CD4-positive, CD25-positive, alpha-beta regulatory T cell (primary cell): ENCODE measurements at regions not wholly inside any gene's neighbourhood (a gene's known extent, or its start where the extent isn't known, plus 50 kb on each side); places are given as distances from the start of the nearest gene placed in this dataset.
"Not testable (repeated sequence)": the region's sequence is repeated elsewhere in the genome, so short reads cannot be mapped to it uniquely, and the experiment has no call there.

Experiments used
- ATAC-seq, 2 donors: fragments of 150-1000 bp; cut with Tn5 transposase; one replicate each; pipeline ENCODE4 v1.10.0; 2021; ENCODE audit warnings: low read depth in 2 of 2, moderate number of reproducible peaks in 2 of 2, moderate library complexity in 1 of 2
- DNase-seq, 3 donors: peaks; one replicate each; pipeline versions ENCODE4 v3.0.0 to v3.0.0-alpha.2; 2012 to 2022; ENCODE audit warnings: mixed read lengths in 1 of 3
- H3K27ac ChIP-seq: one replicate; pipeline ENCODE4 v1.7.0; 2013; ENCODE audit warnings: mild to moderate bottlenecking, low read length; ENCODE audit not compliant: insufficient read depth, poor library complexity, severe bottlenecking
- H3K27me3 ChIP-seq: one replicate; pipeline ENCODE4 v1.7.0; 2013; ENCODE audit warnings: low read length; ENCODE audit not compliant: control insufficient read depth, insufficient read depth
- H3K36me3 ChIP-seq: one replicate; pipeline ENCODE4 v1.7.0; 2013; ENCODE audit warnings: mild to moderate bottlenecking, low read length, moderate library complexity; ENCODE audit not compliant: control insufficient read depth, insufficient read depth
- H3K4me1 ChIP-seq: 2 replicates; pipeline ENCODE4 v1.7.0; 2013; ENCODE audit warnings: mild to moderate bottlenecking, low read length; ENCODE audit not compliant: insufficient read depth, control insufficient read depth, poor library complexity, severe bottlenecking
- H3K4me3 ChIP-seq: one replicate; pipeline ENCODE4 v1.7.0; 2013; ENCODE audit warnings: low read depth, mild to moderate bottlenecking, low read length, moderate library complexity
- H3K9me3 ChIP-seq, 2 experiments: 1 replicate in 1 of 2; 2 replicates in 1 of 2; pipeline ENCODE4 v1.7.0; 2013; ENCODE audit warnings: low read length in 2 of 2, mild to moderate bottlenecking in 1 of 2, moderate library complexity in 1 of 2; ENCODE audit not compliant: control insufficient read depth in 2 of 2
- H3K27ac Mint-ChIP-seq, 3 donors: one replicate each; pipeline ENCODE4 v1.8.0; 2020 to 2022; ENCODE audit warnings: mild to moderate bottlenecking in 3 of 3, mixed read lengths in 3 of 3, moderate library complexity in 2 of 3
- H3K27me3 Mint-ChIP-seq: one replicate; pipeline ENCODE4 v1.8.0; 2022; ENCODE audit warnings: mild to moderate bottlenecking, mixed read lengths
- H3K36me3 Mint-ChIP-seq: one replicate; pipeline ENCODE4 v1.8.0; 2020; ENCODE audit warnings: mixed read lengths
- H3K4me1 Mint-ChIP-seq, 4 donors: one replicate each; pipeline ENCODE4 v1.8.0; 2020 to 2022; ENCODE audit warnings: mixed read lengths in 4 of 4, mild to moderate bottlenecking in 1 of 4
- H3K4me3 Mint-ChIP-seq, 4 donors: one replicate each; pipeline ENCODE4 v1.8.0; 2020 to 2022; ENCODE audit warnings: mild to moderate bottlenecking in 4 of 4, mixed read lengths in 4 of 4, moderate library complexity in 3 of 4
- H3K9me3 Mint-ChIP-seq, 7 donors: one replicate each; pipeline ENCODE4 v1.8.0; 2020 to 2022; ENCODE audit warnings: mixed read lengths in 7 of 7, mild to moderate bottlenecking in 3 of 7, moderate library complexity in 2 of 7

DNA sequence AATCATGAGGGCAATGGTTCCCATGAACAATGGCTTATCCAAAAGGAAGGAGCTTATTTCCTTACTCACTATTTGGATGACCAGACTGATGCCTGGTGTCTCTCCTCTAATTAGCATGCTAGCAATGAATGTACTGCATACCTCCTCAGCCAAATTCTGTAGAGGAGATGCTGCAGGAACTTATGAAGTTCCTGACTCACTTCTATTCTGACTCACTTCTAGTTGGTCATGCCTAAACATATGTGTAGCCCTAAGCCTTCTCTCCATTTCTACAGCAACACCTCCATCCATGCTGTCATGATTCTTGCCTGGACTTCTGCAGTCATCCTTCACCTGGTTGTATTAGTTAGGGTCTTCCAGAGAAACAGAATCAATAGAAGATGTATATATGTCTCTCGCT lies 59.9 kb upstream of the MRPS9 start:
- Mint-ChIP-seq H3K4me3 (no peak overlapping the region), H3K27ac (no peak overlapping the region), H3K4me1 (peaks cover 0 to 11% (median 5%) of the 10 kb centered on the region in 4 donors), H3K27me3 (no peaks in the 10 kb centered on the region), H3K36me3 (no peaks in the 10 kb centered on the region), H3K9me3 (peaks cover 0 to 4% (median 0%) of the 10 kb centered on the region in 7 donors)
- H3K27me3 ChIP-seq: no peaks in the 10 kb centered on the region
- no peaks in the 10 kb centered on the region for H3K4me1 ChIP-seq
- H3K9me3 ChIP-seq: no peaks in the 10 kb centered on the region
- H3K27ac ChIP-seq: no peak overlapping the region
- H3K36me3 ChIP-seq: no peaks in the 10 kb centered on the region
- no peak for DNase-seq
- no peak overlapping the region for H3K4me3 ChIP-seq
- ATAC-seq: no peak

DNA sequence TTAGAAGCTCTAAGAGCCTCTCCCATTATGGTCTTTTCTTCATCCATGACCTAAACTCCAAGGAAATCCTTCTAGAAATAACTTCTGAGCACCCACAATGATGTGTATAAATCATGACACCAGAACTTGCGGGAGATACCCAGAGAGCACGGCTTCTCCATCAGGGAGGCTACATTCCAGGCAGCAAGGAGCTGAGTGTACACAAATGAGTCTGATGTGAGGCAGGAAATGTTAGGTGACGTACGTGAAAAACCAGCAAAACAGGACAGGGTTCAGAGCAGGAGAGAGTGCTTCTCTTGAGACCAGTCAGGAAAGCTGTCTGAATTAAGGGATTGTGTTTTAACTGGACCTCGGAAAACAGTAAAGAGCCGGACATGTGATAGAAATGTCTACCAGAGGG lies 58.1 kb upstream of the MRPS9 start:
- not testable (repeated sequence) for H3K9me3 Mint-ChIP-seq, H3K27ac Mint-ChIP-seq, H3K36me3 Mint-ChIP-seq, H3K4me1 ChIP-seq, H3K27me3 Mint-ChIP-seq, H3K9me3 ChIP-seq, H3K4me3 Mint-ChIP-seq, H3K4me3 ChIP-seq, H3K27me3 ChIP-seq, ATAC-seq, DNase-seq, H3K36me3 ChIP-seq, H3K27ac ChIP-seq
- peaks cover 0 to 11% (median 5%) of the 10 kb centered on the region in 4 donors for H3K4me1 Mint-ChIP-seq

DNA sequence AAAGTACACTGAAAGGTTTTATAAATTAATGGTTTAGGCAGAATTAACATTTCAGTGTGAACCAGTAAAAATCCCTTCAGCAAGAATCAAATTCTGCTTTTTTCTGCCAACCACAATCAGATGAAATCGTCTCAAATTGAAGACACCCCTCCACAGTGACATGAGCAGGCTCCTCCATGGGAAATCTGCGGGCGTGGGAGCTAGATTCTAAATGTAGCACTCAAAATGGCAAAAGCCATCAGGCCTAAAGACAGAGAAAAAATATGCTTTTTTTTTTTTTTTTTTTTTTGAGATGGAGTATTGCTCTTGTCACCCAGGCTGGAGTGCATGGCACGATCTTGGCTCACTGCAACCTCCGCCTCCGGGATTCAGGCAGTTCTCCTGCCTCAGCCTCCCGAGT lies 55.8 kb upstream of the MRPS9 start:
- H3K9me3 ChIP-seq: no peaks in the 10 kb centered on the region
- no peaks in the 10 kb centered on the region for H3K4me1 ChIP-seq
- no peak overlapping the region for H3K27ac ChIP-seq
- no peak for DNase-seq
- Mint-ChIP-seq H3K4me3 (no peak overlapping the region), H3K36me3 (no peaks in the 10 kb centered on the region), H3K27ac (no peak overlapping the region), H3K27me3 (peaks cover 7% of the 10 kb centered on the region), H3K9me3 (peaks cover 0 to 3% (median 0%) of the 10 kb centered on the region in 7 donors), H3K4me1 (peaks cover 0 to 4% (median 0%) of the 10 kb centered on the region in 4 donors)
- H3K27me3 ChIP-seq: no peaks in the 10 kb centered on the region
- no peak overlapping the region for H3K4me3 ChIP-seq
- ATAC-seq: no peak
- no peaks in the 10 kb centered on the region for H3K36me3 ChIP-seq
